ENCODE measurements at regions not wholly inside any gene's neighbourhood (a gene's known extent, or its start where the extent isn't known, plus 50 kb on each side); places are given as distances from the start of the nearest gene placed in this dataset.

GRCh38 chr5:136699651-136700050 lies 334.3 kb upstream of the TRPC7 start:
- DNase-seq (ENCODE audit: low spot score) (no peak), FAIRE-seq (no peak)

GRCh38 chr5:136698970-136699369 lies 333.6 kb upstream of the TRPC7 start:
- DNase-seq (ENCODE audit: low spot score), result no peak
- no peak for FAIRE-seq

GRCh38 chr5:136694258-136694657 lies 328.9 kb upstream of the TRPC7 start:
- no peak for FAIRE-seq

GRCh38 chr5:136689552-136689951 lies 324.2 kb upstream of the TRPC7 start:
- FAIRE-seq, result no peak

More at GRCh38 chr5:136694258-136694657, 328.9 kb upstream of the TRPC7 start:
- no peak for DNase-seq (ENCODE audit: low spot score)

GRCh38 chr5:136686192-136686872 lies 321.0 kb upstream of the TRPC7 start:
- FAIRE-seq (no peak), DNase-seq (ENCODE audit: low spot score) (peak; percentile 15)

More at GRCh38 chr5:136689552-136689951, 324.2 kb upstream of the TRPC7 start:
- DNase-seq (ENCODE audit: low spot score), result no peak

GRCh38 chr5:136682986-136683385 lies 317.6 kb upstream of the TRPC7 start:
- FAIRE-seq (no peak), DNase-seq (ENCODE audit: low spot score) (no peak)

- FAIRE-seq, result no peak
- DNase-seq (ENCODE audit: low spot score), result no peak
Observed at GRCh38 chr5:136679233-136679632, 313.9 kb upstream of the TRPC7 start.

GRCh38 chr5:136677217-136677616 lies 311.9 kb upstream of the TRPC7 start:
- DNase-seq (ENCODE audit: low spot score) (no peak), FAIRE-seq (no peak)

- FAIRE-seq, result no peak
- no peak for DNase-seq (ENCODE audit: low spot score)
Observed at GRCh38 chr5:136676685-136677084, 311.3 kb upstream of the TRPC7 start.

- DNase-seq (ENCODE audit: low spot score), result no peak
- no peak for FAIRE-seq
Observed at GRCh38 chr5:136675769-136676168, 310.4 kb upstream of the TRPC7 start.

GRCh38 chr5:136674178-136674577 lies 308.8 kb upstream of the TRPC7 start:
- FAIRE-seq (no peak), DNase-seq (ENCODE audit: low spot score) (no peak)

- DNase-seq (ENCODE audit: low spot score) (no peak), FAIRE-seq (no peak)
Observed at GRCh38 chr5:136667789-136668188, 302.4 kb upstream of the TRPC7 start.

GRCh38 chr5:136666970-136667620 lies 301.8 kb upstream of the TRPC7 start:
- FAIRE-seq, result no peak
- no peak for DNase-seq (ENCODE audit: low spot score)

GRCh38 chr5:136665331-136665730 lies 300.0 kb upstream of the TRPC7 start:
- FAIRE-seq, result no peak
- DNase-seq (ENCODE audit: low spot score), result no peak

- DNase-seq (ENCODE audit: low spot score) (no peak), FAIRE-seq (no peak)
Observed at GRCh38 chr5:136661026-136661425, 295.7 kb upstream of the TRPC7 start.

- DNase-seq (ENCODE audit: low spot score) (no peak), FAIRE-seq (no peak)
Observed at GRCh38 chr5:136656811-136657210, 291.5 kb upstream of the TRPC7 start.

GRCh38 chr5:136655468-136655867 lies 290.1 kb upstream of the TRPC7 start:
- no peak for DNase-seq (ENCODE audit: low spot score)

GRCh38 chr5:136646915-136647314 lies 281.6 kb upstream of the TRPC7 start:
- no peak for DNase-seq (ENCODE audit: low spot score)
- FAIRE-seq, result no peak

More at GRCh38 chr5:136655468-136655867, 290.1 kb upstream of the TRPC7 start:
- FAIRE-seq, result no peak

GRCh38 chr5:136642976-136643375 lies 277.6 kb upstream of the TRPC7 start:
- DNase-seq (ENCODE audit: low spot score) (no peak), FAIRE-seq (no peak)

- FAIRE-seq, result no peak
- DNase-seq (ENCODE audit: low spot score), result no peak
Observed at GRCh38 chr5:136639616-136640015, 274.3 kb upstream of the TRPC7 start.

- FAIRE-seq (no peak), DNase-seq (ENCODE audit: low spot score) (no peak)
Observed at GRCh38 chr5:136638084-136638483, 272.7 kb upstream of the TRPC7 start.

GRCh38 chr5:136636001-136636400 lies 270.7 kb upstream of the TRPC7 start:
- FAIRE-seq, result no peak

GRCh38 chr5:136631186-136631585 lies 265.8 kb upstream of the TRPC7 start:
- DNase-seq (ENCODE audit: low spot score) (no peak), FAIRE-seq (no peak)

More at GRCh38 chr5:136636001-136636400, 270.7 kb upstream of the TRPC7 start:
- DNase-seq (ENCODE audit: low spot score), result no peak
